ENCODE measurements at regions not wholly inside any gene's neighbourhood (a gene's known extent, or its start where the extent isn't known, plus 50 kb on each side); places are given as distances from the start of the nearest gene placed in this dataset.

GRCh38 chr3:145971186-145971585, 189.8 kb downstream of the PLOD2 start:
- TF ChIP-seq FOXM1 (IDR thresholded peaks at IDR 0.05; ENCODE audit: borderline replicate concordance, low read depth) (no peak), REST (IDR thresholded peaks at IDR 0.05; ENCODE audit: low read depth) (no peak), MAX (IDR thresholded peaks at IDR 0.05) (no peak), RAD21 (IDR thresholded peaks at IDR 0.05; ENCODE audit: low read depth) (no peak), TAF1 (IDR thresholded peaks at IDR 0.05; ENCODE audit: low read depth) (no peak), CEBPB (IDR thresholded peaks at IDR 0.05) (no peak), EP300 (IDR thresholded peaks at IDR 0.05; ENCODE audit: borderline replicate concordance) (no peak), EGR1 (IDR thresholded peaks at IDR 0.05) (no peak), USF1 (IDR thresholded peaks at IDR 0.05) (no peak), YY1 (IDR thresholded peaks at IDR 0.05; ENCODE audit: low read depth) (no peak)
